GM23338 (cell line): ENCODE measurements at regions not wholly inside any gene's neighbourhood (a gene's known extent, or its start where the extent isn't known, plus 50 kb on each side); places are given as distances from the start of the nearest gene placed in this dataset.

Experiments
- ATAC-seq: fragments of 200-7000 bp; cut with Tn5 transposase; 3 replicates; pipeline ENCODE4 v1.9.1; 2020
- DNase-seq: peaks from one replicate; pipeline ENCODE4 v3.0.0-alpha.2; 2015; ENCODE audit warnings: low spot score
- H2AFZ ChIP-seq: fragments of 200-600 bp; sonication (generic); 2 replicates; pipeline ENCODE4 v1.8.0; 2016; ENCODE audit warnings: antibody characterized with exemption, mild to moderate bottlenecking, moderate library complexity
- H3F3A ChIP-seq: fragments of 200-600 bp; sonication (generic); replicated peaks from 2 replicates; pipeline ENCODE4 v1.8.0; 2017; ENCODE audit warnings: antibody characterized with exemption, mixed run types, low read depth
- H3K27ac ChIP-seq: fragments of 200-600 bp; sonication (generic); 2 replicates; pipeline ENCODE4 v1.6.1; 2016; ENCODE audit warnings: low read depth
- H3K27me3 ChIP-seq: fragments of 200-600 bp; sonication (generic); 2 replicates; pipeline ENCODE4 v1.8.0; 2016; ENCODE audit warnings: mild to moderate bottlenecking, mixed run types, moderate library complexity; ENCODE audit not compliant: insufficient read depth
- H3K36me3 ChIP-seq: fragments of 200-600 bp; sonication (generic); 2 replicates; pipeline ENCODE4 v1.8.0; 2016; ENCODE audit warnings: mild to moderate bottlenecking; ENCODE audit not compliant: insufficient read depth
- H3K4me1 ChIP-seq: fragments of 200-600 bp; sonication (generic); 2 replicates; pipeline ENCODE4 v1.8.0; 2016; ENCODE audit warnings: mild to moderate bottlenecking, moderate library complexity; ENCODE audit not compliant: insufficient read depth
- H3K4me2 ChIP-seq: fragments of 200-600 bp; sonication (generic); 2 replicates; pipeline ENCODE4 v1.7.1; 2017; ENCODE audit warnings: mixed run types
- H3K4me3 ChIP-seq: fragments of 200-600 bp; sonication (generic); 2 replicates; pipeline ENCODE4 v1.6.1; 2016; ENCODE audit warnings: mixed run types
- H3K79me2 ChIP-seq: fragments of 200-600 bp; sonication (generic); replicated peaks from 2 replicates; pipeline ENCODE4 v1.8.0; 2017; ENCODE audit warnings: mild to moderate bottlenecking; ENCODE audit not compliant: insufficient read depth
- H3K9me2 ChIP-seq: fragments of 200-600 bp; sonication (generic); 2 replicates; pipeline ENCODE4 v1.8.0; 2017; ENCODE audit not compliant: insufficient read depth
- H4K20me1 ChIP-seq: fragments of 200-600 bp; sonication (generic); replicated peaks from 2 replicates; pipeline ENCODE4 v1.8.0; 2017; ENCODE audit warnings: mild to moderate bottlenecking; ENCODE audit not compliant: insufficient read depth
- H3K27ac Mint-ChIP-seq: 2 replicates; pipeline ENCODE4 v1.8.0; 2020; ENCODE audit warnings: inconsistent platforms, mild to moderate bottlenecking, moderate library complexity, mixed read lengths
- H3K27me3 Mint-ChIP-seq: 3 replicates; pipeline ENCODE4 v1.8.0; 2022; ENCODE audit warnings: low read depth, mild to moderate bottlenecking, moderate library complexity, mixed read lengths, inconsistent platforms; ENCODE audit not compliant: insufficient read depth, poor library complexity
- H3K36me3 Mint-ChIP-seq: 3 replicates; pipeline ENCODE4 v1.8.0; 2021; ENCODE audit warnings: low read depth, mild to moderate bottlenecking, inconsistent platforms, moderate library complexity, mixed read lengths
- H3K4me1 Mint-ChIP-seq: 3 replicates; pipeline ENCODE4 v1.8.0; 2020; ENCODE audit warnings: mild to moderate bottlenecking, inconsistent platforms, mixed read lengths
- H3K4me3 Mint-ChIP-seq: 3 replicates; pipeline ENCODE4 v1.8.0; 2021; ENCODE audit warnings: moderate library complexity, mild to moderate bottlenecking, inconsistent platforms, mixed read lengths
- H3K9me3 Mint-ChIP-seq: 3 replicates; pipeline ENCODE4 v1.8.0; 2020; ENCODE audit warnings: moderate library complexity, mild to moderate bottlenecking, inconsistent platforms, mixed read lengths
- CREB1 ChIP-seq: fragments of 250-450 bp; sonication (Bioruptor Pico); IDR thresholded peaks from 2 replicates; pipeline ENCODE4 v1.5.0; 2020; ENCODE audit warnings: low read depth, mild to moderate bottlenecking, moderate library complexity
- EZH2 ChIP-seq: fragments of 200-600 bp; sonication (generic); IDR thresholded peaks from one replicate; pipeline ENCODE4 v1.8.0; 2017; ENCODE audit warnings: antibody characterized with exemption, mild to moderate bottlenecking, low read depth; ENCODE audit not compliant: unreplicated experiment
- EZH2phosphoT487 ChIP-seq: fragments of 200-600 bp; sonication (generic); IDR thresholded peaks from one replicate; pipeline ENCODE4 v1.8.1; 2018; ENCODE audit warnings: antibody characterized with exemption; ENCODE audit not compliant: unreplicated experiment
- JUNB ChIP-seq: IDR thresholded peaks from one replicate; pipeline ENCODE4 v1.6.1; 2016; ENCODE audit warnings: antibody characterized with exemption; ENCODE audit not compliant: unreplicated experiment
- POLR2AphosphoS5 ChIP-seq: IDR thresholded peaks from 2 replicates; pipeline ENCODE4 v1.6.1; 2016; ENCODE audit warnings: antibody characterized with exemption, low read depth
- ZNF114 ChIP-seq: fragments of 250-450 bp; sonication (Bioruptor Pico); IDR thresholded peaks from 2 replicates; pipeline ENCODE4 v1.5.0; 2020; ENCODE audit warnings: mild to moderate bottlenecking, moderate library complexity
- ZNF462 ChIP-seq: fragments of 250-450 bp; sonication (Bioruptor Pico); IDR thresholded peaks from 2 replicates; pipeline ENCODE4 v1.5.0; 2020; ENCODE audit warnings: mild to moderate bottlenecking, moderate library complexity
- TF ChIP-seq, protein P1 (sequence below): IDR thresholded peaks from 2 replicates; pipeline ENCODE4 v1.6.1; 2016; ENCODE audit warnings: antibody characterized with exemption
- TF ChIP-seq, protein P2 (sequence below): IDR thresholded peaks from one replicate; pipeline ENCODE4 v1.6.1; 2018; ENCODE audit warnings: antibody characterized with exemption; ENCODE audit not compliant: unreplicated experiment

GRCh38 chr1:30332116-30333094, 391.0 kb downstream of the MATN1 start:
- no peaks in the 10 kb centered on the region for H3K79me2 ChIP-seq
- no peaks in the 10 kb centered on the region; the same call in 2 of the 3 replicates for H3K9me3 Mint-ChIP-seq
- no peaks in the 10 kb centered on the region for H3K27me3 ChIP-seq
- H3F3A ChIP-seq, result no peaks in the 10 kb centered on the region
- H3K36me3 ChIP-seq, result no peaks in the 10 kb centered on the region
- H3K27me3 Mint-ChIP-seq, result peaks cover 1% of the 10 kb centered on the region
- ATAC-seq (no peak), DNase-seq (no peak)
- peaks cover 9% of the 10 kb centered on the region; the same call in 2 of the 3 replicates for H3K4me1 Mint-ChIP-seq
- no peak overlapping the region; the same call in 2 of the 3 replicates for H3K4me3 Mint-ChIP-seq
- H3K9me2 ChIP-seq, result no peaks in the 10 kb centered on the region
- H3K27ac Mint-ChIP-seq, result no peak overlapping the region
- H3K4me2 ChIP-seq, result no peak overlapping the region
- H3K4me3 ChIP-seq, result no peak overlapping the region
- H2AFZ ChIP-seq, result no peak overlapping the region
- H4K20me1 ChIP-seq, result no peaks in the 10 kb centered on the region
- TF ChIP-seq CREB1, result no peak
- TF ChIP-seq, protein P1, sequence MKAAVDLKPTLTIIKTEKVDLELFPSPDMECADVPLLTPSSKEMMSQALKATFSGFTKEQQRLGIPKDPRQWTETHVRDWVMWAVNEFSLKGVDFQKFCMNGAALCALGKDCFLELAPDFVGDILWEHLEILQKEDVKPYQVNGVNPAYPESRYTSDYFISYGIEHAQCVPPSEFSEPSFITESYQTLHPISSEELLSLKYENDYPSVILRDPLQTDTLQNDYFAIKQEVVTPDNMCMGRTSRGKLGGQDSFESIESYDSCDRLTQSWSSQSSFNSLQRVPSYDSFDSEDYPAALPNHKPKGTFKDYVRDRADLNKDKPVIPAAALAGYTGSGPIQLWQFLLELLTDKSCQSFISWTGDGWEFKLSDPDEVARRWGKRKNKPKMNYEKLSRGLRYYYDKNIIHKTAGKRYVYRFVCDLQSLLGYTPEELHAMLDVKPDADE, result no peak
- H3K27ac ChIP-seq, result no peak overlapping the region
- H3K4me1 ChIP-seq, result no peaks in the 10 kb centered on the region
- H3K36me3 Mint-ChIP-seq, result no peaks in the 10 kb centered on the region; the same call in 2 of the 3 replicates

DNA sequence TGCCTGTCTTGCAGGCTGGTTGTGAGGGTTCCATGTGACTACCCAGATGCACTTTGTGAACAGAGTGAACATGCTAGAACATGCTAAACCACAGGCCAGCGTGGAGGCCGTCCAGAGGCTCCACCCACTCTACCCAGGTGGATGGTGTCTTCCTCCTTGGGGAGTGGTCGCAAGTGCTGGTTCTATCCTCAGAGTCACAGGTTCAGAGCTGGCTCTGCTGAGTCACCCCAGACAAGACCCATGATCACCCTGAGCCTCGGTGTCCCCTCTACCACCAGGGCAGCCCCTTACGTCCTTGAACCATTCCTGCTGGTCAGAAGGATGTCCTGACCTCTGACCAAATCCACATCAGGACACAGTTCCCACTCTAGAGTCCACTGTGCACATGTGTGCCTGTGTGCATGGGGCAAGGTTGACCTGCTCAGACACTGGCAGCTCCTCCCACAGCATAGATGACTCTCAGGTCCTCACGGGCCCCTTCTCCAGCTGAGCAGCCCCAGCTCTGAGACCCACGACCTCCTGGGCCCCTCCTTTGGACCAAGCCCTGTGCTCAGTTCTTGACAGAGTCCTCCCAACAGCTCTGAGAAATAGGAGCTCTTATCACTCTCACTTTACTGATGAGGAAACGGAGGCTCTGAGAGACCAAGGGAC, 391.8 kb downstream of the MATN1 start:
- no peaks in the 10 kb centered on the region; the same call in 2 of the 3 replicates for H3K36me3 Mint-ChIP-seq
- H3K27me3 Mint-ChIP-seq, result peaks cover 3% of the 10 kb centered on the region
- H3K4me3 Mint-ChIP-seq, result no peak overlapping the region
- Histone ChIP-seq H3K79me2 (no peaks in the 10 kb centered on the region), H3K4me2 (no peak overlapping the region), H3K36me3 (no peaks in the 10 kb centered on the region), H3F3A (no peaks in the 10 kb centered on the region), H3K9me2 (no peaks in the 10 kb centered on the region), H3K27ac (no peak overlapping the region), H2AFZ (no peak overlapping the region), H3K27me3 (no peaks in the 10 kb centered on the region), H4K20me1 (no peaks in the 10 kb centered on the region), H3K4me1 (no peaks in the 10 kb centered on the region), H3K4me3 (no peak overlapping the region)
- DNase-seq, result no peak
- no peak overlapping the region for H3K27ac Mint-ChIP-seq
- peaks cover 9% of the 10 kb centered on the region; the same call in 2 of the 3 replicates for H3K4me1 Mint-ChIP-seq
- no peaks in the 10 kb centered on the region; the same call in 2 of the 3 replicates for H3K9me3 Mint-ChIP-seq
- ATAC-seq, result no peak
- no peak for TF ChIP-seq JUNB
- TF ChIP-seq ZNF114 (CRISPR knock-in tag), result no peak
- no peak for TF ChIP-seq POLR2AphosphoS5
- TF ChIP-seq EZH2, result no peak
- no peak for TF ChIP-seq EZH2phosphoT487
- TF ChIP-seq ZNF462 (CRISPR knock-in tag), result no peak
- TF ChIP-seq, protein P2, sequence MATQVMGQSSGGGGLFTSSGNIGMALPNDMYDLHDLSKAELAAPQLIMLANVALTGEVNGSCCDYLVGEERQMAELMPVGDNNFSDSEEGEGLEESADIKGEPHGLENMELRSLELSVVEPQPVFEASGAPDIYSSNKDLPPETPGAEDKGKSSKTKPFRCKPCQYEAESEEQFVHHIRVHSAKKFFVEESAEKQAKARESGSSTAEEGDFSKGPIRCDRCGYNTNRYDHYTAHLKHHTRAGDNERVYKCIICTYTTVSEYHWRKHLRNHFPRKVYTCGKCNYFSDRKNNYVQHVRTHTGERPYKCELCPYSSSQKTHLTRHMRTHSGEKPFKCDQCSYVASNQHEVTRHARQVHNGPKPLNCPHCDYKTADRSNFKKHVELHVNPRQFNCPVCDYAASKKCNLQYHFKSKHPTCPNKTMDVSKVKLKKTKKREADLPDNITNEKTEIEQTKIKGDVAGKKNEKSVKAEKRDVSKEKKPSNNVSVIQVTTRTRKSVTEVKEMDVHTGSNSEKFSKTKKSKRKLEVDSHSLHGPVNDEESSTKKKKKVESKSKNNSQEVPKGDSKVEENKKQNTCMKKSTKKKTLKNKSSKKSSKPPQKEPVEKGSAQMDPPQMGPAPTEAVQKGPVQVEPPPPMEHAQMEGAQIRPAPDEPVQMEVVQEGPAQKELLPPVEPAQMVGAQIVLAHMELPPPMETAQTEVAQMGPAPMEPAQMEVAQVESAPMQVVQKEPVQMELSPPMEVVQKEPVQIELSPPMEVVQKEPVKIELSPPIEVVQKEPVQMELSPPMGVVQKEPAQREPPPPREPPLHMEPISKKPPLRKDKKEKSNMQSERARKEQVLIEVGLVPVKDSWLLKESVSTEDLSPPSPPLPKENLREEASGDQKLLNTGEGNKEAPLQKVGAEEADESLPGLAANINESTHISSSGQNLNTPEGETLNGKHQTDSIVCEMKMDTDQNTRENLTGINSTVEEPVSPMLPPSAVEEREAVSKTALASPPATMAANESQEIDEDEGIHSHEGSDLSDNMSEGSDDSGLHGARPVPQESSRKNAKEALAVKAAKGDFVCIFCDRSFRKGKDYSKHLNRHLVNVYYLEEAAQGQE, result no peak
